ENCODE measurements at regions not wholly inside any gene's neighbourhood (a gene's known extent, or its start where the extent isn't known, plus 50 kb on each side); places are given as distances from the start of the nearest gene placed in this dataset.

GRCh38 chr20:50314678-50315335 lies 124.2 kb downstream of the CEBPB start:
- DNase-seq: no peak

GRCh38 chr20:50315586-50316551 lies 125.2 kb downstream of the CEBPB start:
- no peak for DNase-seq

DNA sequence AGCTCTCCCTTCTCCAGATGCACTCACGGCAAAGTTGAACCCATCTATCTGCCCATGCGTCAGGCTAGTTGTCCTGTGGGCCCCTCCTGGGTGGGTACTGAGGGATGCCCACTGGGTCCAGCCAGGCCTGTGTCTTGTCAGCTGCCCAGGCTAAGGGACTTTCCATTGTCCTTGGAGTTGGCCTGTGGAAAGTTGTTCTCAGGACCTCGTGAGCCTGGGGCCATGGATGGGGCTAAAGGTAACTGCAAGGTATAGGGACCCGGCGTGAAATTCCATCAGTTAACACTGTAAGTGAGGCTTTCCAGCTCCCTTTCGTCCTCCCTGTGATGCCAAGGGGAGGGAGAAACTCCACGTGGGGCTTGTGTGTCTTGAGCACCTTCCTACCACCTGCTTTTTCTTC lies 126.5 kb downstream of the CEBPB start:
- DNase-seq: no peak

DNA sequence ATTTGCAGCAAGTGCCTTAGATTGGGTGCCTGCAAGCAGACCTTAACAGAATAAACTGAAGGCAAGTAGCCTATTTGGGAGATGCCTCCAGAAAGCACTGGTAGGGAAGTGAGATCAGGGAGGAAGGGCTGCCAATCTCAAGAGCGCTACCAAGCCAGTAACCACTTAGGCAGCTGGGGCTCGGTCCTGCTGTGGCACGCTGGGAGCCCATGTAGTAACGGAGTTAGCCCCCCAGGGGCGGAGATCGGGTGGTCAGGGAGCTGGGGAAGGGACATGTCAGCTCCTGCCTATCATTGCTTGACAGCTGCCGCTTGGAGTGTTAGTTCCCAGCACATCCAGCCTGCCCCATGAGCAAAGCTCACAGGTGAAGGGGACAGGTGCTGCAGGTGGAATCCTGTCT lies 127.0 kb downstream of the CEBPB start:
- no peak for DNase-seq

- no peak for DNase-seq
Measured at GRCh38 chr20:50318710-50319109, 128.1 kb downstream of the CEBPB start.

- no peak for DNase-seq
Measured at GRCh38 chr20:50320005-50320900, 129.6 kb downstream of the CEBPB start.

DNA sequence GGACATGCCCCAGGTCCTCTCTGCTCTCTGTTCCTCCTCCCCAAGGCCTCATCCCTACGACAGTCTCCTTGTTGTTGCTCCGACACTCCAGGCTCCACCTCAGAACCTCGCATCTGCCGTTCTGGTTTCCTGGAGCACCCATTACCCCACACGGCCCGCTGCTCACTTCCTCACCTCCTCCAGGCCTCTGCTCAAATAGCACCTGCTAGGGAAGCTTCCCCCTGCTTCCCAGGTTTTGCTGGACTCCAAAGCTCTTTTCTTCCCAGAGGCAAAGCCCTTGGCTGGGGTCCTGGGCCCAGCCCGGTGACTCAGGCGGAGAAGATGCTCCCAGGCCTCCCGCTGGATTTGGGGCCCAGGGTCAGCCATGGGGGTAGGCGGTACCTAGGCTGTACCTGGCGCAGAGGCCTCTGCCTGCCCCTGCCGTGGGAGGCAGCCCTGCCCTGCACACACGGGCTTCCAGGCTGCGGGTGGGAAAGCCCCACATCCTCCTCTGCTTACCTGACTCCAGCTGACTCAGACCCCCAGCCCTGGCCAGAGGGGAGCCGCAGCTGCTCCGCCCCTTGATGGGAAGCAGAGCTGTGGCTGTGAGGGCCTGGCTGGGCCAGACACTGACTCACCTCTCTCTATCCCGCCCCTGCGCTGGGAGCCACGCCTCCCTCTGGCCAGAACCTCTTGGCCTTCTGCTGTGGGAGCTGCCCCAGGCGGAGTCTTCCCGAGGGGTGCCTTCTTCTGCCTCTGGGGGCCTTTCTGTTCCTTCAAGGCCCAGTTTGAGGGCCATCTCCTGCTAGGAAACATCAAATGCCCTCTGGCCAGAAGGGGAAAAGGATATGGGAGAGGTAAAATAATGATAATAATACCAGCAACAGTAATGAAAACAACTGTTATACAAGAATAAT lies 130.5 kb downstream of the CEBPB start:
- peak; percentile 76 for DNase-seq

GRCh38 chr20:50321797-50322480 lies 131.3 kb downstream of the CEBPB start:
- no peak for DNase-seq

GRCh38 chr20:50322703-50323131 lies 132.1 kb downstream of the CEBPB start:
- no peak for DNase-seq

DNA sequence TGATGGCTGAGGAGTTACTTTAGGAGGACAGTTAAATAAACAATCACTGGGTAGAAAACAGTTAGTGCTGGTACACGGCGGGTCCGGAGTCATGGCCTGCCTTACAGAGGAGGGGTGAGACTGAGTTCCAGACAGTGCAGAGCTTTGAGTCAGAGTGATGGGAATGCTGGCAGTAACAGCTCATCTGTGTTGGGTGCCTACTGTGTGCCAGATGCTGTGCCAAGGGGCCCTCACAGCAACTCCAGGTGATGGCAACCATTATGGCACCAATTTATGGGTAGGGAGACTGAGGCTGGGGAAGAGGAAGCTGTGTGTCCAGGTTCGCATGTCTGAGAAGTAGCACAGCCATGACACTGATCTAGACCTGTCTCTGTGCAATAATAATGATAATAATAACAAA lies 132.6 kb downstream of the CEBPB start:
- DNase-seq: no peak

GRCh38 chr20:50323777-50324775 lies 133.4 kb downstream of the CEBPB start:
- DNase-seq: no peak

DNA sequence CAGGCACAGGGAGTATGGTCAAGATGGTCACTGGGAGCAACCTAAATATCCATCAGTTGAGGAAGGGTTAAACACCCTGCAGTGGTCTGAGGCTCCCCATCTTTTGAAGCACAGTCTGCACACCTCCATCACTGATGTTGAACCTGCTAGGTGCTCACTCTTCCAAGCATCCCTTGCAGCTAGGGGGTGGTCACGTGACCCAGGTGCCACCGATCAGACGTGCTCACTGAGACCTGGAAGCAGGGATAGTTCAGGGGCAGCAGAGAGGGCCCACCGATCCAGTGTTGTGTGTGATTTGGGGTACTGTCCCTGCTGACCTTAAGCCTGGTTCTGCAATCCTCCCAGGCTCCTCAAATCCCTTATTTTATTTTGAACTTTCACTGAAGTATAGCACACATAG lies 134.6 kb downstream of the CEBPB start:
- DNase-seq: no peak

- no peak for DNase-seq
Measured at GRCh38 chr20:50325651-50326050, 135.0 kb downstream of the CEBPB start.

GRCh38 chr20:50327666-50328065 lies 137.0 kb downstream of the CEBPB start:
- no peak for DNase-seq

DNA sequence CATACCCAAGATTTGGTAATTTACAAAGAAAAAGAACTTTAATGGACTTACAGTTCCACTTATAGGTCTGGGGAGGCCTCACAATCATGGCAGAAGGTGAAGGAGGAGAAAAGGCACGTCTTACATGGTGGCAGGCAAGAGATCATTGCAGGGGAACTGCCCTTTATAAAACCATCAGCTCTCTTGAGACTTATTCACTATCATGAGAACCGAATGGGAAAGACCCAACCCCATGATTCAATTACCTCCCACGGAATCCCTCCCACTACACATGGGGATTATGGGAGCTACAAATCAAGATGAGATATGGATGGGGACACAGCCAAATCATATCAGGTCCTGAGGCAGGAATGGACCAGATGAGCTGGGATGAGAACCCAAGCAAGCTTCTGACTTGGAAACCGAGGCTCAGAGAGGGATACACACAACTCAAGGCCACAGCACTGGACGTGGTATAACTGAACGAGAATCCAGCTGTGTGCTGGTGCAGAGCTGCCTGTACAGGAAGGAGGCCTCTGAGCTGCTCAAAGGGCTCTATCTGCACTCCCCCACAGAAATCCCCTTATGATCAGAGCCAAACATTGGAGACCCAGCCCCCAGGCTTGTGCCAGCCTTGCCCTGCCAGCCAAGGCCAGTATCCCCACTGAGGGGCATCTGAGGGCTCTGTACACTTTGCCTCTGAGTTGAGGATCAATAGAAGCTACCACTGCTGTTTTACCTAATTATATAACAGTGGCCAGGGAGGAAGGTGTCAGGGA lies 137.8 kb downstream of the CEBPB start:
- no peak for DNase-seq

DNA sequence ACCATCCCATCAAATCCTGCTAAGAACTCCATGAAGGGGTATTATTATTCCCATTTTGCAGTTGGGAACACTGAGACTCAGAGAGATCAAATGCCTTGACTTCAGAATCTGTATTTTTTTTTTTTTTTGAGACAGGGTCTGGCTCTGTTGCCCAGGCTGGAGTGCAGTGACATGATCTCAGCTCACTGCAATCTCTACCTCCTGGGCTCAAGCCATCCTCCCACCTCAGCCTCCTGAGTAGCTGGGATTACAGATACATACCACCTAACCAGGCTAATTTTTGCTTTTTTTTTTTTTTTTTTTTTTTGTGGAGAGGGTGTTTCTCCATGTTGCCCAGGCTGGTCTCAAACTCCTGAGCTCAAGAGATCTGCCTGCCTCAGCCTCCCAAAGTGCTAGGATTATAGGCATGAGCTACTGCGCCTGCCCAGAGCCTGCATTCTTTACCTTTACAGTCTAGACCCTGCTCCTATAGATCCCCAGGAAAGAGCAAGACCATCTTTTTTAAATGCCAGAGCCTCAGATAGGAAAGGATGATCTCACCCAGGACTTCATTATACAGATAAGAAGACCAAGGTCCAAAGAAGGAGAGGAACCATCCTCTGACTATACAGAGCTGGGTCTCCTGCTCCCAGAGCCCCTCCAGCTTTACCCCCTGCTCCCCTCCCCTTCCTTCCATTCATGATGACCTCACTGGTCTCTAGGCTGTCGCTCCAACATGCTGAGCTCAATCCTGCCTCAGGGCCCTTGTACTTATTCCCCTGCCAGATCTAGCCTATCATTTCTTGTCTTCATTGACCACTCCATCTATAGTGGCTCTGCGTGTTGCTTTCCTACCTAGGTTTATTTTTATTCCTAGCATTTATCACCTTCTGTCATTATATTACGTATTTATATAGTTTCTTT lies 138.6 kb downstream of the CEBPB start:
- DNase-seq: no peak

- DNase-seq: no peak
Measured at GRCh38 chr20:50329981-50330503, 139.4 kb downstream of the CEBPB start.
